ENCODE measurements at regions not wholly inside any gene's neighbourhood (a gene's known extent, or its start where the extent isn't known, plus 50 kb on each side); places are given as distances from the start of the nearest gene placed in this dataset.

DNA sequence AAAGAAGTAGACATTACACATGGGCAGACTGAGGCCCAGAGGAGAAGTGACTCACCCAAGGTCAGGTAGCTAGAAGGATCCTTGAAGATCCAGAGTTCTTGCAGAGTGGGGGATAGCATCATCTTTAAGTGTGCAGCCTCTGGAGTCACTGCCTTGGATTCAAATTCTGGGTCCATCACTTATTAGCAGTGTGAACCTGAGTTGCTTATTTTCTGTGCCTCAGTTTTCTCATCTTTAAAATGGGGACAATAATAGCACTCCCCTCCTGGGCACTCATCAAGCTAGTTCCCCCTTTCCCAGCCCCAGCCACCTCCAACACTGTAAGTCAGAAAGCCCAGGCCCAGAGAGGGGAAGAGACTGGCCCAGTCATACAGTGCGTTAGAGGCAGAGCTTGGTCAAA is 141.8 kb upstream of the PJA1 start:
- no peak overlapping the region for H3K4me3 ChIP-seq (ENCODE audit: low read depth, low read length)
- TF ChIP-seq, protein P1, sequence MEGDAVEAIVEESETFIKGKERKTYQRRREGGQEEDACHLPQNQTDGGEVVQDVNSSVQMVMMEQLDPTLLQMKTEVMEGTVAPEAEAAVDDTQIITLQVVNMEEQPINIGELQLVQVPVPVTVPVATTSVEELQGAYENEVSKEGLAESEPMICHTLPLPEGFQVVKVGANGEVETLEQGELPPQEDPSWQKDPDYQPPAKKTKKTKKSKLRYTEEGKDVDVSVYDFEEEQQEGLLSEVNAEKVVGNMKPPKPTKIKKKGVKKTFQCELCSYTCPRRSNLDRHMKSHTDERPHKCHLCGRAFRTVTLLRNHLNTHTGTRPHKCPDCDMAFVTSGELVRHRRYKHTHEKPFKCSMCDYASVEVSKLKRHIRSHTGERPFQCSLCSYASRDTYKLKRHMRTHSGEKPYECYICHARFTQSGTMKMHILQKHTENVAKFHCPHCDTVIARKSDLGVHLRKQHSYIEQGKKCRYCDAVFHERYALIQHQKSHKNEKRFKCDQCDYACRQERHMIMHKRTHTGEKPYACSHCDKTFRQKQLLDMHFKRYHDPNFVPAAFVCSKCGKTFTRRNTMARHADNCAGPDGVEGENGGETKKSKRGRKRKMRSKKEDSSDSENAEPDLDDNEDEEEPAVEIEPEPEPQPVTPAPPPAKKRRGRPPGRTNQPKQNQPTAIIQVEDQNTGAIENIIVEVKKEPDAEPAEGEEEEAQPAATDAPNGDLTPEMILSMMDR (IDR thresholded peaks at IDR 0.05; ENCODE audit: low read depth, low read length), result no peak

- no peak overlapping the region for H3K4me3 ChIP-seq (ENCODE audit: low read depth, low read length)
- TF ChIP-seq, protein P1 (IDR thresholded peaks at IDR 0.05; ENCODE audit: low read depth, low read length), result no peak
Measured at GRCh38 chrX:69306063-69306404, 140.8 kb upstream of the PJA1 start.

DNA sequence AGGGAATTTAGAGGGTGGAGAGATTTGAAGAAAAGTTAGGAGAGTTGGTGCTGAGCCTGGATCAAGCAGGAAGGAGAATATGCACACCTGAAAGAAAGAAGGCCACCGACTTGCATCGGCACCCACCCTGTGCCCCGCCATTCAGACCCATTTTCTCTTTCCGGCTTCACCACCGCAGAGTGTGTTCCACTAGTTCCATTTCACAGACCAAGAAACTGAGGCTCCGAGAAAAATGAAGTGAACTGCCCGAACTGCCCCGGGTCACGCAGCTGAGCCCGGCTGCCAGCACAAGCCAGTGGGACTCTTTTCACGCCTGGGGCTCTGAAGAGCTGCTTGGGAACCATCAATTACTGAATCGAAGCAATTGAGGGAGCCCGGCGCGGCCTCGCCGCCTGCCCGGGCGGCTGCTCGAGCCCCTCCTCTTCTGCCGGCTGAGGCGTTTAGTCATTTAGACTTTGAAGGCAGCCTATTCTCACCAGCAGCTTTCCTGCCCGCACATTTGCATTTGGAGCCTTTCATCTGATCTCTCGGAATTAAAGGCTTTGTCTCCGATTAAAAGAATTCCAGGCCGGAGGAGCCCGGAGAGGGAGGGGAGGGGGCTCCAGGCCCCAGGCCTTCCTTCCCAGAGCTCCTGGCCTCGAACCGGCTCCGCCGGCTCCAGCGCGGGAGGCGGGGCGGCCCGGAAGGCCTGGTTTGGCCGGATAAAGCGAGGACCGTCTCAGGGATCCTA is 140.2 kb upstream of the PJA1 start:
- TF ChIP-seq, protein P1 (IDR thresholded peaks at IDR 0.05; ENCODE audit: low read depth, low read length), result no peak
- H3K4me3 ChIP-seq (ENCODE audit: low read depth, low read length), result no peak overlapping the region

DNA sequence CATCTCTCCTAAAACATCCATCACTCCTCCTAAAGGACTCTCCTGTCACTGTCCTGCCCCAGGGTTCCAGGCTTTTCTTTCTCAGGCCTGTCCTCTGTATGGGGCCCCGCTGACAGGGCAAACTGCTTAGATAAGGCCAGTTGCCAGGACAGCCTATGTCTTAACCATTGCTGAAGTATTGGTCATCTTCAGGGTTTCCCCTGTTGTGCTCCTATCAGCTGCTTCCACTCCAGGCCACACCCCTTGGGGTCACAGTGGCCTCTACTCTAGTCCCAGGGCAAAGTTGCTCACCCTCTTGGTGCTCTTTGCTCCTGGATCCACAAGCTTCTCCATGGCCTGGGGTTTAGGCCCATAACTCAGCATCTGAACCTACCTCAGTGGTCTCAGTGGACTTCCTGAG is 138.0 kb upstream of the PJA1 start:
- H3K4me3 ChIP-seq (ENCODE audit: low read depth, low read length), result no peak overlapping the region
- TF ChIP-seq, protein P1 (IDR thresholded peaks at IDR 0.05; ENCODE audit: low read depth, low read length), result no peak

DNA sequence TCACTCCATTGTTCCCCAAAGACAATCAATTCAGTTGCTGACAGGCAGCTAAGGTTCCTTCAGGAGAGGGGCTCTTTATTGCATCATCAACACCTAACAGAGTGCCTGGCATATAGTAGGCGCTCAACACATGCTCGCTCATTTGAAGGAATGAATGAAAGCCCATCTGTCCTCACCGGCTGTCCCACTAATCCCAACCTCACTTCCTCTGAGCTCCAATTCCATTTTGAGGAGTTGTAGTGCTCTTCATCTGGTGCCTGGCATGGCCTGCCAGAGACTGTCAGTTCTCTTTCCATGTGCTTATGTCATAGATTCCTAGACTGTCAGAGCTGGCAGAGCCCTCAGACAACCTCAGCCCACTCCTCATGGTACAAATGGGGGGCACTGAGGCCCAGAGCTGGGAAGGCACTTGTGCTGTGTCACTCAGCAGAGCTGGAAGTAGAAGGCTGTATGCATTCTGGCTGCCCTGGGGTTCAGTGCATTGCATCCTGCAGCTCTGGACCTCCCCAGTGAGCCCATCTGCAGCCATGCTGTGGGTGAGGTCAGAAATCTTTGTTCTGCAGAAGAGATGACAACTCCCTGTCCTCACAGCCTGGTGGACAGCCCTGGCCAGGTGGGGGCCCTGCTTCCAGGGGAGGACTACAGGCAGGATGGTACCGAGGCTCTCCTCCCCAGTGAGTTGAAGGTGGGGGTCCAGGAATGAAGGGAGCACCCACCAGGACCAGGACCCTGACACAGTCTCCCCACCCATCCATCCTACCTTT is 134.9 kb upstream of the PJA1 start:
- H3K4me3 ChIP-seq (ENCODE audit: low read depth, low read length), result no peak overlapping the region
- TF ChIP-seq, protein P1 (IDR thresholded peaks at IDR 0.05; ENCODE audit: low read depth, low read length), result no peak

GRCh38 chrX:69299285-69299684 is 134.0 kb upstream of the PJA1 start:
- TF ChIP-seq, protein P1 (IDR thresholded peaks at IDR 0.05; ENCODE audit: low read depth, low read length), result no peak
- no peak overlapping the region for H3K4me3 ChIP-seq (ENCODE audit: low read depth, low read length)

- no peak overlapping the region for H3K4me3 ChIP-seq (ENCODE audit: low read depth, low read length)
Measured at GRCh38 chrX:69298466-69299140, 133.3 kb upstream of the PJA1 start.

More at GRCh38 chrX:69298466-69299140, 133.3 kb upstream of the PJA1 start:
- TF ChIP-seq, protein P1 (IDR thresholded peaks at IDR 0.05; ENCODE audit: low read depth, low read length), result no peak
